Hematopoietic multipotent progenitor cell treated with erythropoietin and hydrocortisone succinate and interleukin-3 and kit ligand, for 17 days (in vitro differentiated cells): ENCODE measurements at regions not wholly inside any gene's neighbourhood (a gene's known extent, or its start where the extent isn't known, plus 50 kb on each side); places are given as distances from the start of the nearest gene placed in this dataset.
"Not testable (repeated sequence)": the region's sequence is repeated elsewhere in the genome, so short reads cannot be mapped to it uniquely, and the experiment has no call there.

ENCODE experiments used
- DNase-seq: peaks from one replicate; pipeline ENCODE4 v3.0.0-alpha.2; 2015; ENCODE audit warnings: low spot score

DNA sequence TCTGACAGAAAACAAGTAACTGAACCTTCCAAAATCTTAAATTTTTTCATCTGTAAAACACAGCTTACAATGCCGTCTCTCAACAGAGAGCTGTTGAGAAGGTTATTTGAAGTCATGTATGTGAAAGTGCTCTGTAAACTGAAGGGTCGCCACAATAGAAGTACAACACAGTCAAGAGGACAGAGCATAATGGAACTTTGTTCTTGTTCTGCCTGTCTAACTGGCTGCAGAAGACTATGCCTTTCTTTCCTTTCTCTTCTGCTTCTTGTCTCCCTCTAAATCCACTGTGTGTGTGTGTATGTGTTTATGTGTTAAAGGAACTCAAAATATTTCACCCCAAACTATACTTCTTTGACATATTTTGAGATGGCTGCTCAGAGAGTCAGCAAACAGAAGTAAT, 365.8 kb upstream of the RND3 start:
- no peak for DNase-seq

- DNase-seq: no peak
These were observed 363.2 kb upstream of the RND3 start for GRCh38 chr2:150850641-150851040.

GRCh38 chr2:150847578-150847977, 360.1 kb upstream of the RND3 start:
- DNase-seq: no peak

DNA sequence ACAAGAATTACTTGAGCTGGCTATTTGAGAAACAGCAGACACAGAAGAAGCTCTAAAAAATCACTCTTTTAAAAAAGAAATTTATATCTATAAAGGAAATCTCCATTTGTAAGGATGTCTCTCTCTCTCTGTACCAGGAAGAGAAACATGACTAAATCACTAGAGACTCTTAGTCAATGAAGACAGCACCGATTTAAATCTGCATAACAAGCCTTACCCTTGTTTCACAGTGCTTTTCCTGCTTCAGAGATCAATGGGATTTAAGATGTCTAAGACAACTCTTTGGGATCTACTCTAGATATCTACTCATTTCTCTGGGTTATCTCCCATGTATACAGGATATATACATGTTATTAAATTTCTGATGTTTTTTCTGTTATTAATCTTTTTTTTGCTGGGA, 359.2 kb upstream of the RND3 start:
- no peak for DNase-seq

DNA sequence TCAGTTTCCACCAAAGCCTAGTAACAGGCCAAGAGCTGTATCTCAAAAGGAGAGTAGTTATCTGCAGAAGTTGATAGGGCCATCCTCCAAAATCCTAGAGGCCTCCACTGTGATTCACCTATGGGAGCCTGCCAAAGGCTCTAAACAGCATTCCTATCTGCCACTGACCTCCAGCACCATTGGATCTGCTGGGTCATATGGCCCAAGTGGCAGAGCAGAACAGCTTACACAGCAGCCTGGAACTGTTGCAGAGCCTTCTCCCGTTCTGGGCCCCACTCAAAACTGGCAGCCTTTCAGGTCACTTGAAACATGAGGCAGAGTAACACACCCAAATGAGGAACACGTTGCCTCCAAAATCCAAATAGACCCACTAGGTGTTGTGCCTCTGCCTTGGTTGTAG, 345.2 kb upstream of the RND3 start:
- DNase-seq: no peak

- no peak for DNase-seq
These were observed 336.7 kb upstream of the RND3 start for GRCh38 chr2:150824118-150824517.

GRCh38 chr2:150817422-150817821, 330.0 kb upstream of the RND3 start:
- no peak for DNase-seq

DNA sequence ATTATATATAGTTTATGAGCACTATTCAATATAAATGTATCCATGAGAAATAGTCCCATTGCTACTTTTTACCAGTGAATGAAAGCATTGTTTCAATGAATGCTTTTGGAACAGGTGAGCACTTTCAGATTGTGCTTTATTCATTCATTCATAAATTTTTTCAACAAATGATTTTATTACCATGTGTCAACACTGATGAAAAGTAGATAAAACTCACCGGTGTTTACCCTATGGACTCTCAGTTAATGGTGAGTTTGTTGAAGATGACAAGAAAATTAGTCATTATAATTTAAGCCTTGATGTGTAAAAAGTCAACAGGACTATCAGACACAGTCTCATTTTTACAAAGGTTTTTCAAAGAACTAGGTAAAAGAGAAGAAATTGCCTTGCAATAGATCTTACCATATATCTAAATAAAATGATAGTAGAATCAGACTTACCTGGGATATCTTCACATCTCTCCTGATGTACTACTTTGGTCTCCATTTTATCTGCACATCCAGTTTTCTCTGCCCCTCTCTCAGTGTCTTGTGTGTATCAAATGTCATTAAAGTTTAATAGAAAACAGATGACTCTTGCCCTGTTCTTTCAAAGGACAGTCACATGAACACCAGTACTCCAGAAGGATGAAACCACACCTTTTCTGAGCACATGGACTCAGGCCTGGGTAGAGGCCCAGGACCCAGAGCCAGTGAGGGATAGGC, 325.3 kb upstream of the RND3 start:
- no peak for DNase-seq

GRCh38 chr2:150812066-150812465, 324.6 kb upstream of the RND3 start:
- no peak for DNase-seq

DNA sequence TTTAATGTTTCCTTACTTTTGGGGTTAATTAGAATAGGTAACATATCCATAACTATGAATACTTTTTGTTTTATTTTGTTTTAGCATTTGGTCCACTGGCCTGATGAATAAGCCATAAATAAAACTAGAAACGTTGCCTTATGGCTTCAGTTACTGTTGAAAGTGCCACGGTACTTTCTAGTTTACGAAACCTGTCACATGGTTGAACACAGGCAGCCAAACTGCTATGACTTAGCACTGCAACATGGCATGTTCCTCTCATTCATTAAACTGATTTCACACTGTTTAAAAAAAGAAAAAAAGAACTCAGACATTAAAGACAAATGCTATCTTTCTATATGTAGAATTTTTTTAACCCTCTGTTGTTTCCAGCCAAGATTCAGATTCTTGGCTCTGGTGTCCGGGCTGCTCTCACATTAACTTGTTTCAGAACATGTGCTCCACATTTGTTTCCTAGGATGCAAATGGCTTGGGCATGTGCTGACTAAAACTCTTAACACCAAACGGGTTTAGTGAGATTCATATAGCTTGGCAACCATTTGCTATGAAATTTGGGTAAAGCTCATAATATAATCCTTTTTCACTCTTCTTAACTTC, 323.9 kb upstream of the RND3 start:
- DNase-seq: no peak

DNA sequence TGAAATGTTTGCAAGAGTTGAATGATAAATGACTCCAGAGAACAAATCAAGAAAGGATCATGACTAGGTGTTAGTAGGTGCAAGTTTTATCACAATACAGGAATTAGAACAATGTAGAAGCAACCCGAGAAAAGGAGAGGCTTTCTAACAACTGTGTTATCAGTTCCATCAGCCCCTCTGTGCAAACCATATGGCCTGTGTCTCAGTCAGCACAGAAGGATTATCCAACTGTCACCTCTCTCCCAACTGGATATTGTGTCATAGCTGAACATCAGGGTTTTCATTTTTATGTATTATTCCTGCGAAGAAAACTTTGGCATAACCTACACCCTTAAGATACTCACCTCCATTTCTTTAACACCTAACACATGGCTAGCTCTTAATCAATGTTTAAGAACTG, 321.6 kb upstream of the RND3 start:
- DNase-seq: no peak

GRCh38 chr2:150806336-150806735, 318.9 kb upstream of the RND3 start:
- DNase-seq: no peak

DNA sequence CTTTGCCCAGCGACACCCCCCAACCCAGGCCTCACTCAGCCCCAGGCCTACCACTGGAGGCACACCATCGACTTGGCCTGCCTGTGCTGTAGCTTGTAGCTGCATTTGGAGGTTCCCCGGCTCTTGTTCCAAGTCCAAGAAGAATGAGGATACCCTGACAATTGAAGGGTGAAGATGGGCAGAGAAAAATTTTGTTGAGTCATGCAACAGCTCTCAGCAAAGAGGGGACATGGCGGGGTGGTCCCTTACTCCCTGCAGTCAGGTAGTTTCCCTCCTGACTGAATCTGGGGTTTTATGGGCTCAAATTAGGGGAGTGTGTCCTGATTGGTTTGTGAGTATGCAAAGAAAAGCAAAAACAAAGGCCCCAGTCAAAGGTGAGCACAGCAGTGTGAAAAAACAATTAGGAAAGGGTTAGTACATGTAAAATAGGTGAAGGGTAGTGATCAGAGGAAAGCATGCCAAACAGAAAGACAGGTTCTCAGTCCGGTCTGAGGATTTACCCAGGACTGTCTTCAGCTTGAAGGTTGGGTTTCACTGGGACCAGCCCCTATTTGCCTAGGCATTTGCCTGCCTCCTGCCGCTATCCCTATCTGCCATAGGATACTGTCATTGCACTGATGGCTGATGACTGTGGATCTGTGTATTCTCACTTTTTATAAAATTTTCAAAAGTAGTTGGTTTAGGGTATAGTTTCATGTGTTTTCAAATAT, 316.4 kb upstream of the RND3 start:
- DNase-seq: no peak

DNA sequence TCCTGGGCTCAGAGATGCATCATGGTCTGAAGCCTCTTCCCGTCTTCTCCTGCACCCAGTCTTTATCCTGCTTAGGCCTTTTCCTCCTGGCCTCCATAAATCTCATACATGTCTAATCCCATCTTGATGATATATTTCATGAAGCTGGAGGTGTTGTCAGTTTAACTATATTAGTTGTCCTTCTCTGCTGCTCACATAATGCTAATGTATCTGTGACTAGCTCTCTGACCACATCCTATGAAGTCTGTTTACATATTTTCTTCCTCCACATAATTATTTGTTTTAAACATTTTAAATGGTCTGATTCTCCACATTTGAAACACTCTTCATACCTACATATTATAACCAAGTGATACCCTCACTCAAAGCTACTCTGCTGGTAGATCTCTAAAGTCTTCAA, 315.2 kb upstream of the RND3 start:
- DNase-seq: no peak

- DNase-seq: not testable (repeated sequence)
These were observed 308.8 kb upstream of the RND3 start for GRCh38 chr2:150796236-150796635.

DNA sequence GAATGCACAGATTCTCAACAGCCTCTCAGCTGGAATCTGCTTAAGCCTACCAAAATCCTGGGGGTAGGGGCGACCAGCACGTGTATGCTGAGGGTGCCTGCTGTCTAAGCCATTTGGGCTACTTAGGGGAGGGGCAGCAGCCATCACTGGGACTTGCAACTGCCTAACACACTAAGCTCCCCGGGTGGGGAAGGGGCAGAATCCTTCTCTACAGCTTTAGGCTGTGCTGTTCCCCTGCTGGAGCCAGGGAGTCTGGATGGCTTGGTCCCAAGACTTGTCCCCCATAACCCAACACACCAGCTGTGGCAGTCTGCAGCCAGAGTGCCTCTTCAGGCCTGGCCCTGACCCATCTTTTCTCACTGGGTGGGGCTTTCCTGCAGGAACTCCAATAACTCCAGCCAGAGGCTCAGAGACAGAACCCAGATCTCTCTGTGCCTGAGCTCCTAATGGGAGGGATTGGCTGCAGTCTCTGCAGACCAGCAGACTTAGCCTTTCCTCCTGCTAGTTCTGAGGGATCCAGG, 305.4 kb upstream of the RND3 start:
- DNase-seq: no peak

DNA sequence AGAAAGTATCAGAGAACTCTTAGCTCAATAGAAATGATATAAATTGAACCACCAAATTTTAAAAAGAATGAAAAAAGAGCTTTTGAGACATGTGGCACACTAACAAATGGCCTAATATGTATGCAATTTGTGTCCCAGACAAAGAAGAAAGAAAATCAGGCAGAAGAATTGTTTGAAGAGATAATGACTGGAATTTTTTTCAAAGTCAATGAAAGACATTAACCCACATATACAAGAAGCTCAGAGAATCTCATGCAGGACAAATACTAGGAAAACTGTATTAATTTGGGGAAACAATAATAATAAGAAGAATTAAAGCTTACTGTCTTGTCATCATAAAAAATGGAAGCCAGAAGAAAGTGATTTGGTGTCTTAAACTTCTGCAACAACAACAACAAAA, 304.1 kb upstream of the RND3 start:
- DNase-seq: no peak

DNA sequence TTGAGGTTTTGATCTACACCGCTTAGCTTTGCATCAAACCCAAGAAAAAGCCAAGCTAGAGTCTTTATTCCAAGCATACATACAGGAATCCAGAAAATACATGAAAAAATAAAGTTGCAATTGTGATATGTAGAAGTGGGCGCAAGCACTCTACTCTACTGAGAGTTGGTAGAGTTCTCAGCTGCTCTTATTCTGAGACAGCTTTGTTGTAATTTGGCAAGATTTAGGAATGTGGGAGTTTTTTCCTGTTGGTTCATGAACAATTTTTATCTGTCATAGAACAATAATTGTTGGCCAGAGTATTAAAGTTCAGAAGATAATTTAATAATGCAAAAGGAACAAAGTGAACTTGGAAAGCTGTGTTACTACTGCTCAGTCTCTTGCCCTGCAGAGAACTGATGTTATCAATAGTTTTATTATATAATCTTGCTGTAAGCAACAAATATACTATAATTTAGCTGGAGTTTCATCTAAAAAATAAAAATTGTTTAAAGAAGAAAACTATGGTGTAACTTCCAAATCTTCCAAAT, 302.0 kb upstream of the RND3 start:
- no peak for DNase-seq

DNA sequence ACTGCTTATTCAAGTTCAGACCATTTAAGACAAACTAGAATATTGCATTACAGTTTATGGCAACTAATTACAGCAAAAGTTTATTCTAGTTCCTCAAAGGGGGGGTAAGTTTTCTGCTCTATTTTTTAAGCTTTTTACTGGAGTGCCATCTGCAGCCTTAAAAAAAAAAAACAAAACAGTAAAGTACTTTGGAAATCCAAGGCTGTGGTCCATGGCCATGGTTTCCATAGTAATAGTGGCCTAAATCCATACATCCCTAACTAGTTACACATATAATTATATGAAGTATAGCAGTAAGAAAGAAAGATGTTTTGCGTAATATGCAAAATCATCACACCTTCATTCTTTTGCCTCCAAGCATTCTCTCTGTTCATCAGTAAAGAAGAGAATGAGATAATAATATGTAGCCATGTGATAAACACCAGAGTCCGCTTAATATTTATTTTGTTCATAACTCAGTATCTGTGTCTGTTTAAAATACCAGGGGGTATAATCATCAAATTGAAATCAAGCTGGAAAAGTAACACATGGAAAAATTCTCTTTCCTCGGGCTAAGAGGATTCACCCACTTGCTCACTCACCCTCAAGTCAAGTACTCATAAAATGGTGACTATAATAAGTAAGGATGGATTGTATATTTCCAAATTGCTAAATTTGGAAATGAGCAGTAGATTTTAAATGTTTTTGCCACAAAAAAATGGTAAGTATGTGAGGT, 301.1 kb upstream of the RND3 start:
- no peak for DNase-seq

- DNase-seq: no peak
These were observed 300.1 kb upstream of the RND3 start for GRCh38 chr2:150787353-150788093.

GRCh38 chr2:150784389-150784788, 296.9 kb upstream of the RND3 start:
- no peak for DNase-seq

DNA sequence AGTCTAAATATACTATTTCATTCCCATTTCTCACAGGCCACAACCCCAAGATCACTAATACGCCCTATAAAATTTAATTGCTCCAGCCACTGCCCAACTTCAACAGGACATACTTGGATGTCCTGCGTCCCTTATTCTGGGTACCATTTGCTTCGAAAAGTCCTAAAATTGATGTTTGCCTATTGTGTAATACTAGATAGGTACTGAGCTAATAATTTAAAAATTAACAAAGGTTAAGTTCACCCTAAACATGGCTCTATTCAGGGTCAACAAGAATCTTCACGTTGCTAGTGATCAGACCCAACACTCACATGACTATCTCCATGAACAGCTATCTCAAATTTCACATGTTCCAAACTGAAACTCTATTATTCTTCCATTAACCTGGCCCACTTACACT, 296.4 kb upstream of the RND3 start:
- no peak for DNase-seq
